GM12878 (cell line): ENCODE measurements at regions not wholly inside any gene's neighbourhood (a gene's known extent, or its start where the extent isn't known, plus 50 kb on each side); places are given as distances from the start of the nearest gene placed in this dataset.

ENCODE experiments used
- TCF3 ChIP-seq: IDR thresholded peaks from 2 replicates; pipeline ENCODE4 v1.6.1; 2012; ENCODE audit warnings: low read depth, mild to moderate bottlenecking, low read length, borderline replicate concordance; ENCODE audit not compliant: insufficient read depth
- TF ChIP-seq, protein P1 (sequence below): fragments of 450-650 bp; IDR thresholded peaks from 2 replicates; pipeline ENCODE4 v1.6.1; 2017; ENCODE audit warnings: mild to moderate bottlenecking, moderate library complexity
- TF ChIP-seq, protein P2 (sequence below): IDR thresholded peaks from 2 replicates; pipeline ENCODE4 v1.6.1; 2012; ENCODE audit warnings: mild to moderate bottlenecking, low read depth, low read length
- TF ChIP-seq, protein P3 (sequence below): fragments of 450-650 bp; IDR thresholded peaks from 2 replicates; pipeline ENCODE4 v1.6.1; 2017; ENCODE audit warnings: borderline replicate concordance
- TF ChIP-seq, protein P4 (sequence below): fragments of 450-650 bp; IDR thresholded peaks from 2 replicates; pipeline ENCODE4 v1.6.1; 2017; ENCODE audit warnings: low read depth, mild to moderate bottlenecking, moderate library complexity

DNA sequence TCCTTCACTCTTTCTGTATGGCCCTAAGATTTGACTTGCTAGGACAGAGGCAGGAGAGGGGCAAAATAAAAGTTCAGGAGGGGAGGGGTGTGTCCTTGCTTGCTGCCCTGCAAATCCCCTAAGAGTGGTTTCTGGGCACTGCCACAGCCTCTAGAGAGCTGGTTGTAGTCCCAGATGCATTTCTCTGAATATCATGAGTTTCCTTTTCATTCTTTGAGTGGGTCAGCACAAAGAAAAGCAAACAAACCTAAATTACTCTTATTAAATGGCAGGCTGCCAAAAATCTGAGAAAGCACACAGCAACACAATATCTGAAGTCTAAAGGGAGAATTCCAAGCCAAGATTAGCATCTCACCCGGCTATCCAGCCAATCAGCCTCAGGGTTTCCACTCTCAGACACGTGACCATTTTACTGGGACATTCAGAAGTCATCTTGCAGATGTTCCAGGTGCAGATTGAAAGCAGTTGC is 919.3 kb downstream of the TUSC7 start (continued):
- TF ChIP-seq, protein P1, sequence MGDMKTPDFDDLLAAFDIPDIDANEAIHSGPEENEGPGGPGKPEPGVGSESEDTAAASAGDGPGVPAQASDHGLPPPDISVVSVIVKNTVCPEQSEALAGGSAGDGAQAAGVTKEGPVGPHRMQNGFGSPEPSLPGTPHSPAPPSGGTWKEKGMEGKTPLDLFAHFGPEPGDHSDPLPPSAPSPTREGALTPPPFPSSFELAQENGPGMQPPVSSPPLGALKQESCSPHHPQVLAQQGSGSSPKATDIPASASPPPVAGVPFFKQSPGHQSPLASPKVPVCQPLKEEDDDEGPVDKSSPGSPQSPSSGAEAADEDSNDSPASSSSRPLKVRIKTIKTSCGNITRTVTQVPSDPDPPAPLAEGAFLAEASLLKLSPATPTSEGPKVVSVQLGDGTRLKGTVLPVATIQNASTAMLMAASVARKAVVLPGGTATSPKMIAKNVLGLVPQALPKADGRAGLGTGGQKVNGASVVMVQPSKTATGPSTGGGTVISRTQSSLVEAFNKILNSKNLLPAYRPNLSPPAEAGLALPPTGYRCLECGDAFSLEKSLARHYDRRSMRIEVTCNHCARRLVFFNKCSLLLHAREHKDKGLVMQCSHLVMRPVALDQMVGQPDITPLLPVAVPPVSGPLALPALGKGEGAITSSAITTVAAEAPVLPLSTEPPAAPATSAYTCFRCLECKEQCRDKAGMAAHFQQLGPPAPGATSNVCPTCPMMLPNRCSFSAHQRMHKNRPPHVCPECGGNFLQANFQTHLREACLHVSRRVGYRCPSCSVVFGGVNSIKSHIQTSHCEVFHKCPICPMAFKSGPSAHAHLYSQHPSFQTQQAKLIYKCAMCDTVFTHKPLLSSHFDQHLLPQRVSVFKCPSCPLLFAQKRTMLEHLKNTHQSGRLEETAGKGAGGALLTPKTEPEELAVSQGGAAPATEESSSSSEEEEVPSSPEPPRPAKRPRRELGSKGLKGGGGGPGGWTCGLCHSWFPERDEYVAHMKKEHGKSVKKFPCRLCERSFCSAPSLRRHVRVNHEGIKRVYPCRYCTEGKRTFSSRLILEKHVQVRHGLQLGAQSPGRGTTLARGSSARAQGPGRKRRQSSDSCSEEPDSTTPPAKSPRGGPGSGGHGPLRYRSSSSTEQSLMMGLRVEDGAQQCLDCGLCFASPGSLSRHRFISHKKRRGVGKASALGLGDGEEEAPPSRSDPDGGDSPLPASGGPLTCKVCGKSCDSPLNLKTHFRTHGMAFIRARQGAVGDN, result no peak
- TF ChIP-seq, protein P2, sequence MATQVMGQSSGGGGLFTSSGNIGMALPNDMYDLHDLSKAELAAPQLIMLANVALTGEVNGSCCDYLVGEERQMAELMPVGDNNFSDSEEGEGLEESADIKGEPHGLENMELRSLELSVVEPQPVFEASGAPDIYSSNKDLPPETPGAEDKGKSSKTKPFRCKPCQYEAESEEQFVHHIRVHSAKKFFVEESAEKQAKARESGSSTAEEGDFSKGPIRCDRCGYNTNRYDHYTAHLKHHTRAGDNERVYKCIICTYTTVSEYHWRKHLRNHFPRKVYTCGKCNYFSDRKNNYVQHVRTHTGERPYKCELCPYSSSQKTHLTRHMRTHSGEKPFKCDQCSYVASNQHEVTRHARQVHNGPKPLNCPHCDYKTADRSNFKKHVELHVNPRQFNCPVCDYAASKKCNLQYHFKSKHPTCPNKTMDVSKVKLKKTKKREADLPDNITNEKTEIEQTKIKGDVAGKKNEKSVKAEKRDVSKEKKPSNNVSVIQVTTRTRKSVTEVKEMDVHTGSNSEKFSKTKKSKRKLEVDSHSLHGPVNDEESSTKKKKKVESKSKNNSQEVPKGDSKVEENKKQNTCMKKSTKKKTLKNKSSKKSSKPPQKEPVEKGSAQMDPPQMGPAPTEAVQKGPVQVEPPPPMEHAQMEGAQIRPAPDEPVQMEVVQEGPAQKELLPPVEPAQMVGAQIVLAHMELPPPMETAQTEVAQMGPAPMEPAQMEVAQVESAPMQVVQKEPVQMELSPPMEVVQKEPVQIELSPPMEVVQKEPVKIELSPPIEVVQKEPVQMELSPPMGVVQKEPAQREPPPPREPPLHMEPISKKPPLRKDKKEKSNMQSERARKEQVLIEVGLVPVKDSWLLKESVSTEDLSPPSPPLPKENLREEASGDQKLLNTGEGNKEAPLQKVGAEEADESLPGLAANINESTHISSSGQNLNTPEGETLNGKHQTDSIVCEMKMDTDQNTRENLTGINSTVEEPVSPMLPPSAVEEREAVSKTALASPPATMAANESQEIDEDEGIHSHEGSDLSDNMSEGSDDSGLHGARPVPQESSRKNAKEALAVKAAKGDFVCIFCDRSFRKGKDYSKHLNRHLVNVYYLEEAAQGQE, result no peak
- TF ChIP-seq, protein P3, sequence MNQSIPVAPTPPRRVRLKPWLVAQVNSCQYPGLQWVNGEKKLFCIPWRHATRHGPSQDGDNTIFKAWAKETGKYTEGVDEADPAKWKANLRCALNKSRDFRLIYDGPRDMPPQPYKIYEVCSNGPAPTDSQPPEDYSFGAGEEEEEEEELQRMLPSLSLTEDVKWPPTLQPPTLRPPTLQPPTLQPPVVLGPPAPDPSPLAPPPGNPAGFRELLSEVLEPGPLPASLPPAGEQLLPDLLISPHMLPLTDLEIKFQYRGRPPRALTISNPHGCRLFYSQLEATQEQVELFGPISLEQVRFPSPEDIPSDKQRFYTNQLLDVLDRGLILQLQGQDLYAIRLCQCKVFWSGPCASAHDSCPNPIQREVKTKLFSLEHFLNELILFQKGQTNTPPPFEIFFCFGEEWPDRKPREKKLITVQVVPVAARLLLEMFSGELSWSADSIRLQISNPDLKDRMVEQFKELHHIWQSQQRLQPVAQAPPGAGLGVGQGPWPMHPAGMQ, result no peak
- TF ChIP-seq, protein P4, sequence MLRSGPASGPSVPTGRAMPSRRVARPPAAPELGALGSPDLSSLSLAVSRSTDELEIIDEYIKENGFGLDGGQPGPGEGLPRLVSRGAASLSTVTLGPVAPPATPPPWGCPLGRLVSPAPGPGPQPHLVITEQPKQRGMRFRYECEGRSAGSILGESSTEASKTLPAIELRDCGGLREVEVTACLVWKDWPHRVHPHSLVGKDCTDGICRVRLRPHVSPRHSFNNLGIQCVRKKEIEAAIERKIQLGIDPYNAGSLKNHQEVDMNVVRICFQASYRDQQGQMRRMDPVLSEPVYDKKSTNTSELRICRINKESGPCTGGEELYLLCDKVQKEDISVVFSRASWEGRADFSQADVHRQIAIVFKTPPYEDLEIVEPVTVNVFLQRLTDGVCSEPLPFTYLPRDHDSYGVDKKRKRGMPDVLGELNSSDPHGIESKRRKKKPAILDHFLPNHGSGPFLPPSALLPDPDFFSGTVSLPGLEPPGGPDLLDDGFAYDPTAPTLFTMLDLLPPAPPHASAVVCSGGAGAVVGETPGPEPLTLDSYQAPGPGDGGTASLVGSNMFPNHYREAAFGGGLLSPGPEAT, result no peak
- no peak for TF ChIP-seq TCF3
